ENCODE measurements at regions not wholly inside any gene's neighbourhood (a gene's known extent, or its start where the extent isn't known, plus 50 kb on each side); places are given as distances from the start of the nearest gene placed in this dataset.
"Not testable (repeated sequence)": the region's sequence is repeated elsewhere in the genome, so short reads cannot be mapped to it uniquely, and the experiment has no call there.

GRCh38 chr14:70255071-70256057 lies 66.6 kb upstream of the SLC8A3 start:
- H3K4me1 ChIP-seq (ENCODE audit: control insufficient read depth in 1 of 2, extremely low read depth in 1 of 2, insufficient read depth in 2 of 2, low read length in 2 of 2); H3K9me3 Mint-ChIP-seq; H3K27ac ChIP-seq (ENCODE audit: low read length); POLR2A ChIA-PET; H3K36me3 ChIP-seq (ENCODE audit: control insufficient read depth in 2 of 2, extremely low read depth in 1 of 2, insufficient read depth in 1 of 2, low read length in 1 of 2); H3K36me3 Mint-ChIP-seq; H3K9me3 ChIP-seq: not testable (repeated sequence)
- H3K4me3 Mint-ChIP-seq, result peak overlapping the region; percentile 66 to 81 (median 70)
- 51% methylated on average over 24 of the region's 36 CpGs for WGBS (ENCODE audit: insufficient coverage)
- H3K27me3 Mint-ChIP-seq, result peaks cover 59 to 65% of the 10 kb centered on the region in 2 donors
- DNase-seq (peak in 21 of 35 experiments; percentile 1 to 38 (median 15)), ATAC-seq (replicated peaks in 1 of 4) (peak; percentile 57 to 71 (median 64))
- CTCF ChIA-PET, result interaction anchor here in 1 of 2 donors (1.1 kb wide), 1 partner anchor 104 kb away, joined by 3 read pairs; the partner anchor contains the start of gene COX16
- peak overlapping the region in 1 of 2 donors; percentile 40 for H3K27ac Mint-ChIP-seq
- peaks cover 6 to 15% (median 7%) of the 10 kb centered on the region in 3 donors for H3K4me1 Mint-ChIP-seq
- H3K4me3 ChIP-seq (ENCODE audit: control insufficient read depth in 1 of 2, extremely low read depth in 1 of 2, low read length in 1 of 2), result peak overlapping the region in 1 of 2 donors; percentile 36
- H3K27me3 ChIP-seq (replicated peaks in 1 of 2; ENCODE audit: control insufficient read depth in 2 of 2, extremely low read depth in 1 of 2, insufficient read depth in 2 of 2, low read length in 1 of 2), result peaks cover 2 to 24% of the 10 kb centered on the region in 2 experiments

- ATAC-seq (replicated peaks in 1 of 4), result no peak
- Mint-ChIP-seq H3K4me1 (peaks cover 6 to 15% (median 7%) of the 10 kb centered on the region in 3 donors), H3K36me3 (no peaks in the 10 kb centered on the region), H3K4me3 (peak overlapping the region in 1 of 3 donors; percentile 81), H3K27me3 (peaks cover 66 to 67% of the 10 kb centered on the region in 2 donors), H3K9me3 (peaks cover 0 to 9% (median 0%) of the 10 kb centered on the region in 3 donors), H3K27ac (no peak overlapping the region)
- 1% methylated on average over 22 of the region's 31 CpGs for WGBS (ENCODE audit: insufficient coverage)
- peaks cover 2 to 24% of the 10 kb centered on the region in 2 experiments for H3K27me3 ChIP-seq (replicated peaks in 1 of 2; ENCODE audit: control insufficient read depth in 2 of 2, extremely low read depth in 1 of 2, insufficient read depth in 2 of 2, low read length in 1 of 2)
- H3K27ac ChIP-seq (ENCODE audit: low read length), result no peak overlapping the region
- no peaks in the 10 kb centered on the region for H3K36me3 ChIP-seq (ENCODE audit: control insufficient read depth in 2 of 2, extremely low read depth in 1 of 2, insufficient read depth in 1 of 2, low read length in 1 of 2)
- peak overlapping the region in 1 of 2 donors; percentile 10 for H3K4me3 ChIP-seq (ENCODE audit: control insufficient read depth in 1 of 2, extremely low read depth in 1 of 2, low read length in 1 of 2)
- CTCF ChIA-PET, result interaction anchor here in 1 of 2 donors (1.1 kb wide), 1 partner anchor 105 kb away, joined by 3 read pairs; the partner anchor contains the start of gene COX16
- no peaks in the 10 kb centered on the region for H3K9me3 ChIP-seq
- H3K4me1 ChIP-seq (ENCODE audit: control insufficient read depth in 1 of 2, extremely low read depth in 1 of 2, insufficient read depth in 2 of 2, low read length in 2 of 2), result peaks cover 0 to 4% of the 10 kb centered on the region in 2 experiments
- peak in 4 of 35 experiments; percentile 2 to 6 (median 4) for DNase-seq
- POLR2A ChIA-PET, result no interaction called here
Observed at GRCh38 chr14:70254476-70254961, 65.8 kb upstream of the SLC8A3 start.

- peak overlapping the region in 1 of 3 donors; percentile 7 for H3K4me3 Mint-ChIP-seq
- H3K36me3 Mint-ChIP-seq, CTCF ChIA-PET: not testable (repeated sequence)
Observed at GRCh38 chr14:70253547-70253946, 64.8 kb upstream of the SLC8A3 start.

GRCh38 chr14:70245026-70245425 lies 56.3 kb upstream of the SLC8A3 start:
- peaks cover 41 to 50% of the 10 kb centered on the region in 2 donors for H3K27me3 Mint-ChIP-seq
- ATAC-seq (replicated peaks in 1 of 4) (no peak), DNase-seq (no peak)
- CTCF ChIA-PET, result no interaction called here
- H3K36me3 Mint-ChIP-seq, result no peaks in the 10 kb centered on the region
- H3K9me3 ChIP-seq, result no peaks in the 10 kb centered on the region
- H3K4me3 ChIP-seq (ENCODE audit: control insufficient read depth in 1 of 2, extremely low read depth in 1 of 2, low read length in 1 of 2), result no peak overlapping the region
- no peaks in the 10 kb centered on the region for H3K36me3 ChIP-seq (ENCODE audit: control insufficient read depth in 2 of 2, extremely low read depth in 1 of 2, insufficient read depth in 1 of 2, low read length in 1 of 2)
- H3K4me1 Mint-ChIP-seq, result no peaks in the 10 kb centered on the region
- no peak overlapping the region for H3K27ac ChIP-seq (ENCODE audit: low read length)
- no peaks in the 10 kb centered on the region for H3K4me1 ChIP-seq (ENCODE audit: control insufficient read depth in 1 of 2, extremely low read depth in 1 of 2, insufficient read depth in 2 of 2, low read length in 2 of 2)
- no peaks in the 10 kb centered on the region for H3K27me3 ChIP-seq (replicated peaks in 1 of 2; ENCODE audit: control insufficient read depth in 2 of 2, extremely low read depth in 1 of 2, insufficient read depth in 2 of 2, low read length in 1 of 2)
- H3K4me3 Mint-ChIP-seq, result no peak overlapping the region
- H3K9me3 Mint-ChIP-seq, result peaks cover 0 to 9% (median 8%) of the 10 kb centered on the region in 3 donors
- 100% methylated on average over 1 of the region's 2 CpGs for WGBS (ENCODE audit: insufficient coverage)
- H3K27ac Mint-ChIP-seq, result no peak overlapping the region
- POLR2A ChIA-PET, result no interaction called here

More at GRCh38 chr14:70253547-70253946, 64.8 kb upstream of the SLC8A3 start:
- DNase-seq; H3K4me1 ChIP-seq (ENCODE audit: control insufficient read depth in 1 of 2, extremely low read depth in 1 of 2, insufficient read depth in 2 of 2, low read length in 2 of 2); H3K9me3 ChIP-seq; H3K27ac Mint-ChIP-seq; H3K36me3 ChIP-seq (ENCODE audit: control insufficient read depth in 2 of 2, extremely low read depth in 1 of 2, insufficient read depth in 1 of 2, low read length in 1 of 2); ATAC-seq (replicated peaks in 1 of 4); H3K4me3 ChIP-seq (ENCODE audit: control insufficient read depth in 1 of 2, extremely low read depth in 1 of 2, low read length in 1 of 2); H3K27ac ChIP-seq (ENCODE audit: low read length); POLR2A ChIA-PET; H3K9me3 Mint-ChIP-seq: not testable (repeated sequence)
- peaks cover 6 to 15% (median 7%) of the 10 kb centered on the region in 3 donors for H3K4me1 Mint-ChIP-seq
- WGBS (ENCODE audit: insufficient coverage), result no CpG with 5 or more reads among the region's 4 CpGs
- H3K27me3 ChIP-seq (replicated peaks in 1 of 2; ENCODE audit: control insufficient read depth in 2 of 2, extremely low read depth in 1 of 2, insufficient read depth in 2 of 2, low read length in 1 of 2), result peaks cover 2 to 20% of the 10 kb centered on the region in 2 experiments
- peaks cover 58 to 59% of the 10 kb centered on the region in 2 donors for H3K27me3 Mint-ChIP-seq

- no peaks in the 10 kb centered on the region for H3K36me3 ChIP-seq (ENCODE audit: control insufficient read depth in 2 of 2, extremely low read depth in 1 of 2, insufficient read depth in 1 of 2, low read length in 1 of 2)
- peaks cover 0 to 1% of the 10 kb centered on the region in 2 experiments for H3K27me3 ChIP-seq (replicated peaks in 1 of 2; ENCODE audit: control insufficient read depth in 2 of 2, extremely low read depth in 1 of 2, insufficient read depth in 2 of 2, low read length in 1 of 2)
- no peak for ATAC-seq (replicated peaks in 1 of 4)
- Mint-ChIP-seq H3K36me3 (no peaks in the 10 kb centered on the region), H3K4me3 (no peak overlapping the region), H3K27me3 (peaks cover 35 to 46% of the 10 kb centered on the region in 2 donors), H3K4me1 (no peaks in the 10 kb centered on the region), H3K9me3 (peaks cover 0 to 9% (median 8%) of the 10 kb centered on the region in 3 donors), H3K27ac (no peak overlapping the region)
- no peaks in the 10 kb centered on the region for H3K4me1 ChIP-seq (ENCODE audit: control insufficient read depth in 1 of 2, extremely low read depth in 1 of 2, insufficient read depth in 2 of 2, low read length in 2 of 2)
- WGBS (ENCODE audit: insufficient coverage), result 80% methylated on average over 1 of the region's 3 CpGs
- ChIA-PET CTCF (no interaction called here), POLR2A (no interaction called here)
- H3K9me3 ChIP-seq, result no peaks in the 10 kb centered on the region
- no peak overlapping the region for H3K4me3 ChIP-seq (ENCODE audit: control insufficient read depth in 1 of 2, extremely low read depth in 1 of 2, low read length in 1 of 2)
- no peak overlapping the region for H3K27ac ChIP-seq (ENCODE audit: low read length)
- DNase-seq, result no peak
Observed at GRCh38 chr14:70239802-70240201, 51.1 kb upstream of the SLC8A3 start.

- H3K4me1 ChIP-seq (ENCODE audit: control insufficient read depth in 1 of 2, extremely low read depth in 1 of 2, insufficient read depth in 2 of 2, low read length in 2 of 2); H3K27me3 ChIP-seq (replicated peaks in 1 of 2; ENCODE audit: control insufficient read depth in 2 of 2, extremely low read depth in 1 of 2, insufficient read depth in 2 of 2, low read length in 1 of 2); CTCF ChIA-PET; H3K4me3 ChIP-seq (ENCODE audit: control insufficient read depth in 1 of 2, extremely low read depth in 1 of 2, low read length in 1 of 2); H3K27ac ChIP-seq (ENCODE audit: low read length); POLR2A ChIA-PET; ATAC-seq (replicated peaks in 1 of 4); H3K9me3 ChIP-seq; H3K4me1 Mint-ChIP-seq; H3K27ac Mint-ChIP-seq; H3K4me3 Mint-ChIP-seq; H3K36me3 ChIP-seq (ENCODE audit: control insufficient read depth in 2 of 2, extremely low read depth in 1 of 2, insufficient read depth in 1 of 2, low read length in 1 of 2); H3K9me3 Mint-ChIP-seq; DNase-seq; H3K36me3 Mint-ChIP-seq: not testable (repeated sequence)
- H3K27me3 Mint-ChIP-seq, result peaks cover 29 to 38% of the 10 kb centered on the region in 2 donors
- no CpG with 5 or more reads among the region's 1 CpG for WGBS (ENCODE audit: insufficient coverage)
Observed at GRCh38 chr14:70238635-70239034, 49.9 kb upstream of the SLC8A3 start.
